Ishikawa (cell line): ENCODE measurements at regions not wholly inside any gene's neighbourhood (a gene's known extent, or its start where the extent isn't known, plus 50 kb on each side); places are given as distances from the start of the nearest gene placed in this dataset.

Experiments used
- CEBPB ChIP-seq: IDR thresholded peaks from 2 replicates; pipeline ENCODE4 v1.6.1; 2012
- CREB1 ChIP-seq: IDR thresholded peaks from 2 replicates; pipeline ENCODE4 v1.6.1; 2012; ENCODE audit warnings: low read depth
- EGR1 ChIP-seq: IDR thresholded peaks from 2 replicates; pipeline ENCODE4 v1.6.1; 2012
- EP300 ChIP-seq: IDR thresholded peaks from 2 replicates; pipeline ENCODE4 v1.6.1; 2012; ENCODE audit warnings: borderline replicate concordance
- FOXM1 ChIP-seq: IDR thresholded peaks from 2 replicates; pipeline ENCODE4 v1.6.1; 2012; ENCODE audit warnings: low read depth, borderline replicate concordance
- MAX ChIP-seq: IDR thresholded peaks from 2 replicates; pipeline ENCODE4 v1.6.1; 2012
- NFIC ChIP-seq: IDR thresholded peaks from 2 replicates; pipeline ENCODE4 v1.6.1; 2012
- RAD21 ChIP-seq: IDR thresholded peaks from 2 replicates; pipeline ENCODE4 v1.6.1; 2012; ENCODE audit warnings: low read depth
- REST ChIP-seq: IDR thresholded peaks from 2 replicates; pipeline ENCODE4 v1.6.1; 2012; ENCODE audit warnings: low read depth, mild to moderate bottlenecking
- TAF1 ChIP-seq: IDR thresholded peaks from 2 replicates; pipeline ENCODE4 v1.6.1; 2012; ENCODE audit warnings: low read depth, mild to moderate bottlenecking
- TCF12 ChIP-seq: IDR thresholded peaks from 2 replicates; pipeline ENCODE4 v1.6.1; 2012; ENCODE audit warnings: low read depth
- TEAD4 ChIP-seq: IDR thresholded peaks from 2 replicates; pipeline ENCODE4 v1.6.1; 2012
- USF1 ChIP-seq: IDR thresholded peaks from 2 replicates; pipeline ENCODE4 v1.6.1; 2012
- YY1 ChIP-seq: IDR thresholded peaks from 2 replicates; pipeline ENCODE4 v1.6.1; 2012; ENCODE audit warnings: low read depth
- ZBTB7A ChIP-seq: IDR thresholded peaks from 2 replicates; pipeline ENCODE4 v1.6.1; 2012; ENCODE audit warnings: low read depth

DNA sequence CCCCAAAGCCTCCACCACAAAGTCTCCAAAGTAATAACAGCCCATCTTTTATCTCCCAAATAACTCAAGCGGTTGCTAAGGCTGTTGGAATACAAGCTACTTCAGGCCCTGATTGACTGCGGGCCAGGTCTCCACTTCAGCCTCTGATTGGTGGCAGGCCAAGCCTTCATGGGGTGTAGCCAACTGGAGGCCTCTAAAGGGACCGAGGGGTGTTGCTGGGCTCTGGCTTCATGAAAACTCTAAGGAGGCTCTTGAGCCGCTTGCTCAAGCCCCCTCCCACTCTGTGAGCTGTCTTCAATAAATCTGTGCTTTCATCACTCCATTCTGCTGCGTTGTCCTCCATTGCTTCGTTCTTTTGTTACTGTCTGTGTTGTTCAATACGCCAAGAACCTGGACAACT is 487.2 kb downstream of the XYLT1 start:
- no peak for TF ChIP-seq TAF1

DNA sequence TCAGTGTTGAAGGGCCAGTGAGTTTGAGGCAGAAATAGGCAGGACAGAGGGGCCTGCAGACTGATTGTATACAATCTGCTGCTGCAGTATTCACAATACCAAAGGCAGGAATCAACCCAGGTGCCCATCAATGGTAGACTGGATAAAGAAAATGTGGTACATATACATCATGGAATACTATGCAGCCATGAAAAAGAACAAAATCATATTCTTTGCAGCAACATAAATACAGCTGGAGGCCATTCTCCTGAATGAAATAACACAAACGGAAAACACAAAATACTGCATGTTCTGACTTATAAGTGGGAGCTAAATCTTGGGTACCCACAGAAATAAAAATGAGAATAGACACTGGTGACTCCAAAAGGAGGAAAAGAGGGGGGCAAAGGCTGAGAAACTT is 485.1 kb downstream of the XYLT1 start:
- TF ChIP-seq YY1 (no peak), CEBPB (no peak), TAF1 (no peak)

DNA sequence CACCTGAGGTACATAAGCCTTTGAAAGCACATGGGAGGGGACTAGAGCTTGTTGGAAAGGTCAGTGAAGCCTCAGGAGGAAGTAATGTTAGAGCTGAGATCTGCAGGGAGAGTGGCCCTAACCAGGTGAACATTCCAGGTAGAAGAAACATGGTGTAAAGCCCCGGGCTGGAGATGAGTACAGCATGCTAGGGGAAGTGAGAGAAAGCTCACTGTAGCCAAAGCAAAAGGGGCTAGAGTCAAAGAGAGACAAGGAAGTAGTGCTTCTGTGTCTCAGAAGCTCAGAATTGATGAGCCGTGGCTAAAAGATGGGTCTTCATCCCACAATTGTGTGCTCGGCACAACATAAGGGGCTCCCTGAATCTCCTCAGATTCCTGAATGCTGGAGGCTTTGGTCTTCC is 481.8 kb downstream of the XYLT1 start:
- TF ChIP-seq EGR1: no peak
- no peak for TF ChIP-seq CEBPB
- TF ChIP-seq CREB1: no peak
- no peak for TF ChIP-seq FOXM1
- no peak for TF ChIP-seq MAX
- TF ChIP-seq RAD21: no peak
- no peak for TF ChIP-seq TEAD4
- no peak for TF ChIP-seq REST
- TF ChIP-seq TCF12: no peak
- no peak for TF ChIP-seq YY1
- no peak for TF ChIP-seq ZBTB7A
- no peak for TF ChIP-seq EP300
- TF ChIP-seq USF1: no peak
- no peak for TF ChIP-seq TAF1
- TF ChIP-seq NFIC: no peak

- no peak for TF ChIP-seq CREB1
- TF ChIP-seq YY1: no peak
- TF ChIP-seq RAD21: no peak
- no peak for TF ChIP-seq REST
- TF ChIP-seq MAX: no peak
- TF ChIP-seq EP300: no peak
- no peak for TF ChIP-seq FOXM1
- TF ChIP-seq TEAD4: no peak
- TF ChIP-seq USF1: no peak
- no peak for TF ChIP-seq NFIC
- no peak for TF ChIP-seq TAF1
- TF ChIP-seq EGR1: no peak
- TF ChIP-seq TCF12: no peak
- no peak for TF ChIP-seq CEBPB
- TF ChIP-seq ZBTB7A: no peak
These were observed 481.4 kb downstream of the XYLT1 start for GRCh38 chr16:16989368-16989767.

DNA sequence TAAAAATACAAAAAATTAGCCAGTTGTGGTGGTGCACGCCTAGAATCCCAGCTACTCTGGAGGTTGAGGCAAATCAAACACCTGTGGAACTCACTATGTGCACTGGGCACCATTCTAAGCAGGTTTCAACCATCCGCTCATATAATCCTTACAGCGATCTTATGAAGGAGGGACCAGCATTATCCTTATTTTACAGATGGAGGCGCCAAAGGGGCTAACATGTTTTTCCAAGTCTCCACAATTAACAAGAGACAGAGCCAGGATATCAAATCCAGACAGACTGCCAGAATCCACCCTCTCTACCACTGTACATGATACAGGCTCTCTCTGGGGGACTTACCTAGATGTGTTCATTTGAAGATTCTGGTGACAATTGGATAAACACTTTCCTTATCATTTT is 479.0 kb downstream of the XYLT1 start:
- no peak for TF ChIP-seq YY1
- no peak for TF ChIP-seq CEBPB
- TF ChIP-seq CREB1: no peak
- no peak for TF ChIP-seq RAD21
- no peak for TF ChIP-seq ZBTB7A
- no peak for TF ChIP-seq EP300
- TF ChIP-seq TAF1: no peak
- no peak for TF ChIP-seq EGR1
- no peak for TF ChIP-seq NFIC
- TF ChIP-seq TCF12: no peak
- TF ChIP-seq USF1: no peak
- TF ChIP-seq MAX: no peak
- no peak for TF ChIP-seq TEAD4
- TF ChIP-seq REST: no peak
- no peak for TF ChIP-seq FOXM1
